SU-DHL-6 (cell line): ENCODE measurements at regions not wholly inside any gene's neighbourhood (a gene's known extent, or its start where the extent isn't known, plus 50 kb on each side); places are given as distances from the start of the nearest gene placed in this dataset.
"Not testable (repeated sequence)": the region's sequence is repeated elsewhere in the genome, so short reads cannot be mapped to it uniquely, and the experiment has no call there.

Experiments
- H2AFZ ChIP-seq: fragments of 200-600 bp; sonication (generic); 2 replicates; pipeline ENCODE4 v1.6.1; 2014; ENCODE audit warnings: low read depth, mild to moderate bottlenecking, moderate library complexity, mixed read lengths, antibody characterized with exemption, low read length; ENCODE audit not compliant: severe bottlenecking
- H3F3A ChIP-seq: fragments of 200-600 bp; shearing (Covaris generic); 2 replicates; pipeline ENCODE4 v1.6.0; 2016; ENCODE audit warnings: antibody characterized with exemption, mild to moderate bottlenecking; ENCODE audit not compliant: insufficient read depth
- H3K27ac ChIP-seq: fragments of 200-600 bp; sonication (generic); 2 replicates; pipeline ENCODE4 v1.5.1; 2016; ENCODE audit warnings: low read depth, mild to moderate bottlenecking, low read length, moderate library complexity, mixed read lengths
- H3K27me3 ChIP-seq: fragments of 200-600 bp; sonication (generic), shearing (Covaris generic); 2 replicates; pipeline ENCODE4 v1.6.0; 2014; ENCODE audit warnings: mild to moderate bottlenecking, low read length
- H3K36me3 ChIP-seq: fragments of 200-600 bp; sonication (generic); 2 replicates; pipeline ENCODE4 v1.6.1; 2014; ENCODE audit warnings: mild to moderate bottlenecking, low read length, mixed read lengths
- H3K4me2 ChIP-seq: fragments of 300-600, 200-600 bp; shearing (Covaris generic), sonication (generic); 2 replicates; pipeline ENCODE4 v1.6.0; 2014; ENCODE audit warnings: low read length, low read depth, mild to moderate bottlenecking; ENCODE audit not compliant: poor library complexity, severe bottlenecking
- H3K4me3 ChIP-seq: fragments of 200-600 bp; sonication (generic); 2 replicates; pipeline ENCODE4 v1.5.1; 2014; ENCODE audit warnings: antibody characterized with exemption, low read length, mild to moderate bottlenecking, mixed read lengths; ENCODE audit not compliant: insufficient read depth, poor library complexity, severe bottlenecking
- H3K79me2 ChIP-seq: fragments of 200-600 bp; sonication (generic); 2 replicates; pipeline ENCODE4 v1.6.1; 2014; ENCODE audit warnings: mild to moderate bottlenecking, low read length, moderate library complexity; ENCODE audit not compliant: insufficient read depth
- H3K9ac ChIP-seq: fragments of 200-600 bp; sonication (generic); 2 replicates; pipeline ENCODE4 v1.7.0; 2014; ENCODE audit warnings: mild to moderate bottlenecking, low read length
- H3K9me2 ChIP-seq: fragments of 200-600 bp; sonication (generic); replicated peaks from 2 replicates; pipeline ENCODE4 v1.6.1; 2014; ENCODE audit warnings: low read length; ENCODE audit not compliant: insufficient read depth
- H3K9me3 ChIP-seq: fragments of 200-600 bp; sonication (generic); 2 replicates; pipeline ENCODE4 v1.6.1; 2014; ENCODE audit warnings: low read length, mixed read lengths; ENCODE audit not compliant: insufficient read depth
- H4K20me1 ChIP-seq: fragments of 200-600 bp; sonication (generic); 2 replicates; pipeline ENCODE4 v1.6.1; 2014; ENCODE audit warnings: low read depth, mild to moderate bottlenecking, antibody characterized with exemption, low read length, moderate library complexity, mixed read lengths
- EZH2phosphoT487 ChIP-seq: fragments of 200-600 bp; sonication (generic), shearing (Covaris generic); conservative IDR thresholded peaks from 2 replicates; pipeline ENCODE4 v1.6.1; 2018; ENCODE audit warnings: mild to moderate bottlenecking, antibody characterized with exemption, low read length, moderate library complexity, mixed read lengths
- TF ChIP-seq, protein P1 (sequence below): fragments of 200-600 bp; sonication (generic); IDR thresholded peaks from one replicate; pipeline ENCODE4 v1.5.1; 2017; ENCODE audit warnings: antibody characterized with exemption, mild to moderate bottlenecking, low read length, moderate library complexity; ENCODE audit not compliant: insufficient read depth, poor library complexity, severe bottlenecking

DNA sequence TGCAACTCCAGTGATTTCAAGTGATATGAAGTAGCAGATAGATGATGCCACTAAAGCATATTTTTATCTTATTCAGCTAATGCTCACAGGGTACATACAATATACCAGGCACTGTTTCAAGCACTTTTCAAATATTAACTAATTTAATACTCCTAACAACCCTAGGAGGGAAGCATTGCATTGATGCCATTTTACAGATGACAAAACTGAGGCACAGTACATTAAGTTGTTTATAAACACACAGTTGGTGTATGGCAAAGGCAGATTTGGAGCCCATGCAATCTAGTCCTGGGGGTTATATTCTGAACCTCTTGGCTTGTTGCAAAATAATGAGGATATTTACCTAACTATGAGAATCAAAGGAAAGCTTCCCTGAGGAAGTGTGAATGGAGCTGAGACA lies 371.0 kb downstream of the SFMBT2 start:
- no peak for TF ChIP-seq EZH2phosphoT487
- TF ChIP-seq, protein P1, sequence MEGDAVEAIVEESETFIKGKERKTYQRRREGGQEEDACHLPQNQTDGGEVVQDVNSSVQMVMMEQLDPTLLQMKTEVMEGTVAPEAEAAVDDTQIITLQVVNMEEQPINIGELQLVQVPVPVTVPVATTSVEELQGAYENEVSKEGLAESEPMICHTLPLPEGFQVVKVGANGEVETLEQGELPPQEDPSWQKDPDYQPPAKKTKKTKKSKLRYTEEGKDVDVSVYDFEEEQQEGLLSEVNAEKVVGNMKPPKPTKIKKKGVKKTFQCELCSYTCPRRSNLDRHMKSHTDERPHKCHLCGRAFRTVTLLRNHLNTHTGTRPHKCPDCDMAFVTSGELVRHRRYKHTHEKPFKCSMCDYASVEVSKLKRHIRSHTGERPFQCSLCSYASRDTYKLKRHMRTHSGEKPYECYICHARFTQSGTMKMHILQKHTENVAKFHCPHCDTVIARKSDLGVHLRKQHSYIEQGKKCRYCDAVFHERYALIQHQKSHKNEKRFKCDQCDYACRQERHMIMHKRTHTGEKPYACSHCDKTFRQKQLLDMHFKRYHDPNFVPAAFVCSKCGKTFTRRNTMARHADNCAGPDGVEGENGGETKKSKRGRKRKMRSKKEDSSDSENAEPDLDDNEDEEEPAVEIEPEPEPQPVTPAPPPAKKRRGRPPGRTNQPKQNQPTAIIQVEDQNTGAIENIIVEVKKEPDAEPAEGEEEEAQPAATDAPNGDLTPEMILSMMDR = no peak
- no peaks in the 10 kb centered on the region for H3F3A ChIP-seq
- H4K20me1 ChIP-seq = no peaks in the 10 kb centered on the region
- H3K9me2 ChIP-seq = no peaks in the 10 kb centered on the region
- no peaks in the 10 kb centered on the region for H3K27me3 ChIP-seq
- H3K79me2 ChIP-seq = no peaks in the 10 kb centered on the region
- no peaks in the 10 kb centered on the region for H3K36me3 ChIP-seq
- H3K4me2 ChIP-seq = no peak overlapping the region
- H3K27ac ChIP-seq = no peak overlapping the region
- H3K4me3 ChIP-seq = no peak overlapping the region
- no peak overlapping the region for H3K9ac ChIP-seq
- H3K9me3 ChIP-seq = no peaks in the 10 kb centered on the region
- no peak overlapping the region for H2AFZ ChIP-seq

DNA sequence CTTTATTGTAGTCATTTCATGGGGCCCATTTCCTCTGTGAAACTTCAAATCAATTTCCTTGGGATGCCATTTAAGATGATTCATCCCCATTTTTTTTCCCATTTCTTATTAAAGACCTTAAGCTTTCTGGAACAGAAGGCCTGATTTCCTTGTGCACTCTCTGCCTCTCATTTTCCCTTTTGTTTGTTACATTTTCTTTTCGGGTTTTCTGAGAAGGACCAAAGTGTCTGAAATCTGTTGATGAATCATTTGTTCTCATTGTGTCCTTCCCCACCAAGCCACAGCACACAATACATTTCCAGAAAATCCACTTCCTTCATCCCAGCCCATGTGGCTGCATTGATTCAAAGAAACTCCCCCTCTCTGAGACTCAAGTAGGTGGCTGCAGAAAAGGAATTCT lies 372.4 kb downstream of the SFMBT2 start:
- Histone ChIP-seq H3K9me3 (no peaks in the 10 kb centered on the region), H3K36me3 (no peaks in the 10 kb centered on the region), H2AFZ (no peak overlapping the region), H3K9ac (no peak overlapping the region), H3F3A (no peaks in the 10 kb centered on the region), H3K79me2 (no peaks in the 10 kb centered on the region), H3K4me2 (no peak overlapping the region), H3K27ac (no peak overlapping the region), H3K4me3 (no peak overlapping the region), H3K27me3 (no peaks in the 10 kb centered on the region), H3K9me2 (no peaks in the 10 kb centered on the region), H4K20me1 (no peaks in the 10 kb centered on the region)
- no peak for TF ChIP-seq EZH2phosphoT487
- TF ChIP-seq, protein P1 = no peak

DNA sequence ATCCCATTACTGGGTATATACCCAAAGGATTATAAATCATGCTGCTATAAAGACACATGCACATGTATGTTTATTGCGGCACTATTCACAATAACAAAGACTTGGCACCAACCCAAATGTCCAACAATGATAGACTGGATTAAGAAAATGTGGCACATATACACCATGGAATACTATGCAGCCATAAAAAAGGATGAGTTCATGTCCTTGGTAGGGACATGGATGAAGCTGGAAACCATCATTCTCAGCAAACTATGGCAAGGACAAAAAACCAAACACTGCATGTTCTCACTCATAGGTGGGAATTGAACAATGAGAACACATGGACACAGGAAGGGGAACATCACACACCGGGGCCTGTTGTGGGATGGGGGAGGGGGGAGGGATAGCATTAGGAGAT lies 373.4 kb downstream of the SFMBT2 start:
- H3K9me2 ChIP-seq, H3F3A ChIP-seq, H3K27ac ChIP-seq, H4K20me1 ChIP-seq, H3K9ac ChIP-seq, H3K79me2 ChIP-seq, H3K36me3 ChIP-seq, H3K9me3 ChIP-seq, H3K4me2 ChIP-seq, H2AFZ ChIP-seq, H3K27me3 ChIP-seq, H3K4me3 ChIP-seq: not testable (repeated sequence)

DNA sequence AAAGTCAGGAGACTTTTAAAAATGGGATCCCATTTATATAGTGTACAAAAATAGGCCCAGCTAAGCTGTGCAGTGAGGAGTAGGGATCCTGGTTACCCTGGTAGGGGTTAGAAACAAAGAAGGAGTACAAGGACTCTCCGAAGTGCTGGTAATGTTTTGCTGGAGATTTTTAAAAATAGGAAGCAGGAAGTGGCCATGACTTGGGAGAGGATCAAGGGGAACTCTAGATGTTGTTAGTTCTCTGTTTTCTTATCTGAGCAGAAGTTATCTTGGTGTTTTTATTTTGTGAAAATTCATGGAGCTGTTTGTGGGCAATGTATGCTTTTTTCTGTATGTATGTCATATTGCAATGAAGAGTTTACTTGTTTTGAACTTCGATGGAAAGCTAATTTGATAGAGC lies 373.9 kb downstream of the SFMBT2 start:
- TF ChIP-seq, protein P1 = no peak
- TF ChIP-seq EZH2phosphoT487 = no peak
- H3K27ac ChIP-seq = no peak overlapping the region
- H3K9ac ChIP-seq = no peak overlapping the region
- H3K79me2 ChIP-seq = no peaks in the 10 kb centered on the region
- no peaks in the 10 kb centered on the region for H3K9me2 ChIP-seq
- no peak overlapping the region for H3K4me3 ChIP-seq
- H3K9me3 ChIP-seq = no peaks in the 10 kb centered on the region
- H3F3A ChIP-seq = no peaks in the 10 kb centered on the region
- H3K36me3 ChIP-seq = no peaks in the 10 kb centered on the region
- H3K4me2 ChIP-seq = no peak overlapping the region
- H3K27me3 ChIP-seq = no peaks in the 10 kb centered on the region
- no peak overlapping the region for H2AFZ ChIP-seq
- no peaks in the 10 kb centered on the region for H4K20me1 ChIP-seq
